PC-9 (cell line): ENCODE measurements at regions not wholly inside any gene's neighbourhood (a gene's known extent, or its start where the extent isn't known, plus 50 kb on each side); places are given as distances from the start of the nearest gene placed in this dataset.

Experiments used
- BruUV-seq: library from RNA; stranded (reverse); fragments of 400-500 nt; replicated peaks from 2 replicates; lab custom pipeline; 2021; lab: Mats Ljungman, UMichigan
- CTCF ChIA-PET: fragments of 300-600 bp; sonication (Branson Sonifier 250); formaldehyde crosslinking; loops from one replicate; lab custom pipeline; 2022; ENCODE audit warnings: antibody characterized with exemption; lab: Charles Lee
- POLR2A ChIA-PET: fragments of 300-600 bp; sonication (Branson Sonifier 250); formaldehyde crosslinking; loops from one replicate; lab custom pipeline; 2022; ENCODE audit warnings: antibody characterized with exemption; ENCODE audit not compliant: unreplicated experiment; lab: Charles Lee
- DNase-seq, 2 experiments: peaks; one replicate each; pipeline versions ENCODE4 v3.0.0 to v3.0.0-alpha.2; 2015 to 2022; ENCODE audit warnings: mixed read lengths in 1 of 2
- H2AFZ ChIP-seq: fragments of 200-600 bp; sonication (generic); 2 replicates; pipeline ENCODE4 v1.8.1; 2017; ENCODE audit warnings: antibody characterized with exemption
- H3F3A ChIP-seq: fragments of 200-600 bp; sonication (generic); 2 replicates; pipeline ENCODE4 v1.8.1; 2017; ENCODE audit warnings: antibody characterized with exemption, mild to moderate bottlenecking, low read depth; ENCODE audit not compliant: insufficient read depth
- H3K27ac ChIP-seq: fragments of 200-600 bp; sonication (generic); 2 replicates; pipeline ENCODE4 v1.6.1; 2016; ENCODE audit warnings: mixed run types
- H3K27me3 ChIP-seq: fragments of 200-600 bp; sonication (generic); 2 replicates; pipeline ENCODE4 v1.6.1; 2016; ENCODE audit warnings: low read depth, mixed run types; ENCODE audit not compliant: insufficient read depth
- H3K36me3 ChIP-seq: fragments of 200-600 bp; sonication (generic); 2 replicates; pipeline ENCODE4 v1.6.1; 2016; ENCODE audit warnings: low read depth, mixed run types
- H3K4me1 ChIP-seq: fragments of 200-600 bp; sonication (generic); replicated peaks from 2 replicates; pipeline ENCODE4 v1.6.1; 2016; ENCODE audit warnings: mixed run types; ENCODE audit not compliant: insufficient read depth
- H3K4me2 ChIP-seq: fragments of 200-600 bp; sonication (generic); 2 replicates; pipeline ENCODE4 v1.6.1; 2017; ENCODE audit warnings: mixed run types
- H3K4me3 ChIP-seq: fragments of 200-600 bp; sonication (generic); 2 replicates; pipeline ENCODE4 v1.6.1; 2016; ENCODE audit warnings: mixed run types
- H3K79me2 ChIP-seq: fragments of 200-600 bp; sonication (generic); 2 replicates; pipeline ENCODE4 v1.6.1; 2017; ENCODE audit warnings: low read depth, mixed run types
- H3K9me2 ChIP-seq: fragments of 200-600 bp; sonication (generic); 2 replicates; pipeline ENCODE4 v1.8.1; 2017; ENCODE audit warnings: mild to moderate bottlenecking; ENCODE audit not compliant: insufficient read depth
- H3K9me3 ChIP-seq: fragments of 200-600 bp; sonication (generic); 2 replicates; pipeline ENCODE4 v1.8.1; 2016; ENCODE audit warnings: low read depth; ENCODE audit not compliant: insufficient read depth
- H4K20me1 ChIP-seq: fragments of 200-600 bp; sonication (generic); 2 replicates; pipeline ENCODE4 v1.8.1; 2017; ENCODE audit not compliant: insufficient read depth
- EZH2 ChIP-seq: fragments of 200-600 bp; sonication (generic); IDR thresholded peaks from 2 replicates; pipeline ENCODE4 v1.8.0; 2017; ENCODE audit warnings: antibody characterized with exemption, low read depth
- intact Hi-C: fragments of 100-400 bp; cut with micrococcal nuclease; formaldehyde crosslinking; loops from one replicate; pipeline ENCODE4 v1.10.0; 2022; ENCODE audit not compliant: unreplicated experiment
- TF ChIP-seq, protein P1 (sequence below): fragments of 200-600 bp; sonication (generic); conservative IDR thresholded peaks from 2 replicates; pipeline ENCODE4 v1.6.1; 2017; ENCODE audit warnings: mixed run types, antibody characterized with exemption, mild to moderate bottlenecking, moderate library complexity

GRCh38 chr5:71786337-71787055 is 67.4 kb downstream of the CARTPT start:
- H3K4me3 ChIP-seq: no peak overlapping the region
- CTCF ChIA-PET: no interaction called here
- no peaks in the 10 kb centered on the region for H3K36me3 ChIP-seq
- H3K79me2 ChIP-seq: no peaks in the 10 kb centered on the region
- H3K4me2 ChIP-seq: no peak overlapping the region
- POLR2A ChIA-PET: no interaction called here
- no peaks in the 10 kb centered on the region for H3K9me2 ChIP-seq
- H3K27ac ChIP-seq: no peak overlapping the region
- no peak for TF ChIP-seq EZH2
- TF ChIP-seq, protein P1, sequence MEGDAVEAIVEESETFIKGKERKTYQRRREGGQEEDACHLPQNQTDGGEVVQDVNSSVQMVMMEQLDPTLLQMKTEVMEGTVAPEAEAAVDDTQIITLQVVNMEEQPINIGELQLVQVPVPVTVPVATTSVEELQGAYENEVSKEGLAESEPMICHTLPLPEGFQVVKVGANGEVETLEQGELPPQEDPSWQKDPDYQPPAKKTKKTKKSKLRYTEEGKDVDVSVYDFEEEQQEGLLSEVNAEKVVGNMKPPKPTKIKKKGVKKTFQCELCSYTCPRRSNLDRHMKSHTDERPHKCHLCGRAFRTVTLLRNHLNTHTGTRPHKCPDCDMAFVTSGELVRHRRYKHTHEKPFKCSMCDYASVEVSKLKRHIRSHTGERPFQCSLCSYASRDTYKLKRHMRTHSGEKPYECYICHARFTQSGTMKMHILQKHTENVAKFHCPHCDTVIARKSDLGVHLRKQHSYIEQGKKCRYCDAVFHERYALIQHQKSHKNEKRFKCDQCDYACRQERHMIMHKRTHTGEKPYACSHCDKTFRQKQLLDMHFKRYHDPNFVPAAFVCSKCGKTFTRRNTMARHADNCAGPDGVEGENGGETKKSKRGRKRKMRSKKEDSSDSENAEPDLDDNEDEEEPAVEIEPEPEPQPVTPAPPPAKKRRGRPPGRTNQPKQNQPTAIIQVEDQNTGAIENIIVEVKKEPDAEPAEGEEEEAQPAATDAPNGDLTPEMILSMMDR: no peak
- intact Hi-C loops: loop anchor here (10.0 kb wide), 1 partner anchor 218 kb away; no protein-coding TSS in a partner anchor
- H2AFZ ChIP-seq: no peak overlapping the region
- no peaks in the 10 kb centered on the region for H3K9me3 ChIP-seq
- H3F3A ChIP-seq: no peaks in the 10 kb centered on the region
- no peaks in the 10 kb centered on the region for H4K20me1 ChIP-seq
- no peak for DNase-seq
- no TSS peak for BruUV-seq
- no peaks in the 10 kb centered on the region for H3K27me3 ChIP-seq
- H3K4me1 ChIP-seq: peaks cover 6% of the 10 kb centered on the region; the same call in 1 of the 2 replicates

DNA sequence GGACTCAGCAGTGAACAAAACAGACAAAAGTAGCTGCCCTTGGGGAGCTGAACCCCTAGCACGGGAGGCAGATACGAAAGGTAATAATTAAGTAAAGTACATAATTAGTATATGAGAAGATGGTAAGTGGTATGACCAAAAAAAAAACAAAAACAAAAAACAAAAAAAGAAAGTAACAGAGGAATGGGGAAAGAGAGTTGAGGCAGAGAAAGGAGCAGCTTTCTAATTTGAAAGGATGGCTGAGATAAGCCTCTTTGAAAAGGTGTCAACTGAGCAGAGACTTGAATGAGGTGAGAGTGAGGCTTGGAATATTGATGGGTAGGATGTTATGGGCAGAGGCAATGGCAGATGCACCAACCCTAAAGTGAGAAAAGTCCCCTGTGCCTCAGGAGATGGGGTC is 69.7 kb downstream of the CARTPT start:
- CTCF ChIA-PET: no interaction called here
- no TSS peak for BruUV-seq
- intact Hi-C loops: loop anchor here (10.0 kb wide), 1 partner anchor 216 kb away; no protein-coding TSS in a partner anchor

GRCh38 chr5:71789746-71790145 is 70.7 kb downstream of the CARTPT start:
- no TSS peak for BruUV-seq
- no peaks in the 10 kb centered on the region for H3K27me3 ChIP-seq
- ChIA-PET POLR2A (no interaction called here), CTCF (no interaction called here)
- no peaks in the 10 kb centered on the region for H4K20me1 ChIP-seq
- no peaks in the 10 kb centered on the region for H3F3A ChIP-seq
- H3K4me3 ChIP-seq: no peak overlapping the region
- H3K4me2 ChIP-seq: no peak overlapping the region
- H3K27ac ChIP-seq: no peak overlapping the region
- no peaks in the 10 kb centered on the region for H3K36me3 ChIP-seq
- TF ChIP-seq EZH2: no peak
- TF ChIP-seq, protein P1: no peak
- no peak for DNase-seq
- H2AFZ ChIP-seq: no peak overlapping the region
- intact Hi-C loops: loop anchor here (10.0 kb wide), 1 partner anchor 215 kb away; no protein-coding TSS in a partner anchor
- peaks cover 6% of the 10 kb centered on the region; the same call in 1 of the 2 replicates for H3K4me1 ChIP-seq
- H3K9me2 ChIP-seq: no peaks in the 10 kb centered on the region
- no peaks in the 10 kb centered on the region for H3K9me3 ChIP-seq
- no peaks in the 10 kb centered on the region for H3K79me2 ChIP-seq

More for the DNA sequence above, 69.7 kb downstream of the CARTPT start:
- peaks cover 6% of the 10 kb centered on the region; the same call in 1 of the 2 replicates for H3K4me1 ChIP-seq
- POLR2A ChIA-PET: no interaction called here
- H4K20me1 ChIP-seq: no peaks in the 10 kb centered on the region
- H3F3A ChIP-seq: no peaks in the 10 kb centered on the region
- H3K4me3 ChIP-seq: no peak overlapping the region
- no peaks in the 10 kb centered on the region for H3K9me3 ChIP-seq
- no peaks in the 10 kb centered on the region for H3K27me3 ChIP-seq
- H2AFZ ChIP-seq: no peak overlapping the region
- no peak overlapping the region for H3K27ac ChIP-seq
- H3K36me3 ChIP-seq: no peaks in the 10 kb centered on the region
- no peak for DNase-seq
- H3K79me2 ChIP-seq: no peaks in the 10 kb centered on the region
- TF ChIP-seq, protein P1: no peak
- no peaks in the 10 kb centered on the region for H3K9me2 ChIP-seq
- H3K4me2 ChIP-seq: no peak overlapping the region
